Peyer's patch (tissue), 4 donors: ENCODE measurements at regions not wholly inside any gene's neighbourhood (a gene's known extent, or its start where the extent isn't known, plus 50 kb on each side); places are given as distances from the start of the nearest gene placed in this dataset.
"Not testable (repeated sequence)": the region's sequence is repeated elsewhere in the genome, so short reads cannot be mapped to it uniquely, and the experiment has no call there.

Experiments
- DNase-seq, 3 donors: peaks; one replicate each; pipeline ENCODE4 v3.0.0-alpha.2; 2017 to 2019
- H3K27ac ChIP-seq, 4 donors: fragments of 200-600 bp; sonication (generic); one replicate each; pipeline ENCODE4 v1.5.1; 2016 to 2019
- H3K27me3 ChIP-seq, 2 donors: fragments of 200-600 bp; sonication (generic); one replicate each; pipeline ENCODE4 v1.5.1; 2019
- H3K36me3 ChIP-seq, 3 donors: fragments of 200-600 bp; sonication (generic); one replicate each; pipeline ENCODE4 v1.5.1; 2016 to 2019
- H3K4me1 ChIP-seq, 4 donors: fragments of 200-600 bp; sonication (generic); one replicate each; pipeline ENCODE4 v1.5.1; 2016 to 2019
- H3K4me3 ChIP-seq, 4 donors: fragments of 200-600 bp; sonication (generic); 1 replicate in 3 of 4; 2 replicates in 1 of 4; pipeline ENCODE4 v1.5.1; 2016 to 2019; ENCODE audit warnings: mild to moderate bottlenecking in 1 of 4
- H3K9me3 ChIP-seq, 4 donors: fragments of 200-600 bp; sonication (generic); one replicate each; pipeline ENCODE4 v1.5.1; 2016 to 2019; ENCODE audit warnings: mild to moderate bottlenecking in 1 of 4
- POLR2A ChIP-seq, 2 donors: fragments of 450-650 bp; IDR thresholded peaks; one replicate each; pipeline ENCODE4 v1.5.1; 2017; ENCODE audit warnings: antibody characterized with exemption in 2 of 2, mild to moderate bottlenecking in 2 of 2, moderate library complexity in 2 of 2
- TF ChIP-seq, protein P1 (sequence below), 6 experiments: fragments of 450-650 bp in 4 of 6; fragments of 200-600 bp in 2 of 6; sonication (generic) in 1 of 6; IDR thresholded peaks; one replicate each; pipeline ENCODE4 v1.5.1; 2017 to 2019; ENCODE audit warnings: antibody characterized with exemption in 6 of 6, mild to moderate bottlenecking in 3 of 6, moderate library complexity in 1 of 6

- Histone ChIP-seq H3K27ac (no peak overlapping the region), H3K4me1 (peaks cover 0 to 10% (median under 1%) of the 10 kb centered on the region in 4 donors), H3K9me3 (no peaks in the 10 kb centered on the region), H3K27me3 (no peaks in the 10 kb centered on the region), H3K4me3 (no peak overlapping the region), H3K36me3 (no peaks in the 10 kb centered on the region)
- no peak for TF ChIP-seq POLR2A (IDR thresholded peaks at IDR 0.05)
- TF ChIP-seq, protein P1, sequence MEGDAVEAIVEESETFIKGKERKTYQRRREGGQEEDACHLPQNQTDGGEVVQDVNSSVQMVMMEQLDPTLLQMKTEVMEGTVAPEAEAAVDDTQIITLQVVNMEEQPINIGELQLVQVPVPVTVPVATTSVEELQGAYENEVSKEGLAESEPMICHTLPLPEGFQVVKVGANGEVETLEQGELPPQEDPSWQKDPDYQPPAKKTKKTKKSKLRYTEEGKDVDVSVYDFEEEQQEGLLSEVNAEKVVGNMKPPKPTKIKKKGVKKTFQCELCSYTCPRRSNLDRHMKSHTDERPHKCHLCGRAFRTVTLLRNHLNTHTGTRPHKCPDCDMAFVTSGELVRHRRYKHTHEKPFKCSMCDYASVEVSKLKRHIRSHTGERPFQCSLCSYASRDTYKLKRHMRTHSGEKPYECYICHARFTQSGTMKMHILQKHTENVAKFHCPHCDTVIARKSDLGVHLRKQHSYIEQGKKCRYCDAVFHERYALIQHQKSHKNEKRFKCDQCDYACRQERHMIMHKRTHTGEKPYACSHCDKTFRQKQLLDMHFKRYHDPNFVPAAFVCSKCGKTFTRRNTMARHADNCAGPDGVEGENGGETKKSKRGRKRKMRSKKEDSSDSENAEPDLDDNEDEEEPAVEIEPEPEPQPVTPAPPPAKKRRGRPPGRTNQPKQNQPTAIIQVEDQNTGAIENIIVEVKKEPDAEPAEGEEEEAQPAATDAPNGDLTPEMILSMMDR (IDR thresholded peaks at IDR 0.05): no peak
- DNase-seq: no peak
Measured at GRCh38 chr9:117649126-117649525, 55.1 kb upstream of the TLR4 start.

GRCh38 chr9:117644932-117645636, 59.1 kb upstream of the TLR4 start:
- no peak for TF ChIP-seq POLR2A (IDR thresholded peaks at IDR 0.05)
- TF ChIP-seq, protein P1 (IDR thresholded peaks at IDR 0.05): no peak
- H3K4me3 ChIP-seq: peak overlapping the region in 2 of 4 donors; percentile 33 to 48
- DNase-seq: no peak
- no peak overlapping the region for H3K27ac ChIP-seq
- H3K9me3 ChIP-seq: no peaks in the 10 kb centered on the region
- no peaks in the 10 kb centered on the region for H3K27me3 ChIP-seq
- H3K36me3 ChIP-seq: no peaks in the 10 kb centered on the region
- H3K4me1 ChIP-seq: peaks cover 0 to 22% (median 1%) of the 10 kb centered on the region in 4 donors

DNA sequence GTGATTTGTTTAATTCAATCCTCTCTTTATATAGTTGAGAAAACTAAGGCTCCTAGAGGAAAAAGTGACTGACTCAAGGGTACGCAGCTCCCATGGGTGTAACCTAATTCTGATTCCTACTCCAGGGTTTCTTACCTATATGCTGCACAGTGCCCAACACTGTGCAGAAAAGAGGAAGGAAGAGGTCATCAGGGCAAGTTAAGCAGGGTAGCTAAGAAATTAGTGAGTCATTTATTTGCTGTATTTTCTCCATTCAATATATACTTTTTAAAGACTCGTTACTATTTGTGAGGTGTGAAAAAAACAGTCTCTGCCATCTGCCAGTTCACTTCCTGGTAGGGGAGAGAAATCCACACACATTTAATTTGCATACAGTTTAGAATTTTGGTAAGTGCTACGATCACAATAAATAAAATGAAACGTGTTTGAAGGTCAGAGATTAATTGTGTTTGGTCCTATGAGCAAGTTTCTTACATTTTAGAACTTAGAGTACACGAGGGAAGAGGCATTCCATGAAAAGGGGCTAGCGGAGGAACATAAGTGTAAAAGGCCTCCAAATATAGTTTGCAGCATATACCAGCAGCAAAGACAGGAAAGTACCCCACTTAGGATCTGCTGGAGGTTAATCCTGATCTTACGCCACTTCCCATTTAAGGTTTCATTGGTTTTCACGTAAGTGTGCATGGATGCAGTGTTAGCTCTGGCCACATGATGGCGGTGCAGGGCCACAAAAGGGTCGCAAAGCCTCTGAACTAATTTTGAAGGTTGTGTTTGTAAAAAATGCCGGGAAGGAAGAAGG, 59.9 kb upstream of the TLR4 start:
- H3K36me3 ChIP-seq: no peaks in the 10 kb centered on the region
- peak overlapping the region in 2 of 4 donors; percentile 33 to 48 for H3K4me3 ChIP-seq
- H3K9me3 ChIP-seq: no peaks in the 10 kb centered on the region
- peaks cover 0 to 22% (median 1%) of the 10 kb centered on the region in 4 donors for H3K4me1 ChIP-seq
- no peak overlapping the region for H3K27ac ChIP-seq
- peak; percentile 49 to 89 (median 81) for DNase-seq
- TF ChIP-seq, protein P1 (IDR thresholded peaks at IDR 0.05): peak; percentile 69 to 98 (median 95)
- TF ChIP-seq POLR2A (IDR thresholded peaks at IDR 0.05): no peak
- H3K27me3 ChIP-seq: no peaks in the 10 kb centered on the region

- DNase-seq: no peak
- Histone ChIP-seq H3K27me3 (no peaks in the 10 kb centered on the region), H3K9me3 (no peaks in the 10 kb centered on the region), H3K27ac (no peak overlapping the region), H3K4me1 (peaks cover 0 to 22% (median 1%) of the 10 kb centered on the region in 4 donors), H3K4me3 (peak overlapping the region in 1 of 4 donors; percentile 33), H3K36me3 (no peaks in the 10 kb centered on the region)
- TF ChIP-seq, protein P1 (IDR thresholded peaks at IDR 0.05): no peak
- no peak for TF ChIP-seq POLR2A (IDR thresholded peaks at IDR 0.05)
Measured at GRCh38 chr9:117643288-117643654, 60.9 kb upstream of the TLR4 start.

GRCh38 chr9:117642571-117643287, 61.5 kb upstream of the TLR4 start:
- not testable (repeated sequence) for H3K27me3 ChIP-seq, H3K9me3 ChIP-seq, H3K27ac ChIP-seq, H3K36me3 ChIP-seq
- DNase-seq: peak in 1 of 3 donors; percentile 52
- Histone ChIP-seq H3K4me3 (peak overlapping the region in 1 of 4 donors; percentile 33), H3K4me1 (peaks cover 0 to 22% (median 1%) of the 10 kb centered on the region in 4 donors)
